ENCODE measurements at regions not wholly inside any gene's neighbourhood (a gene's known extent, or its start where the extent isn't known, plus 50 kb on each side); places are given as distances from the start of the nearest gene placed in this dataset.

DNA sequence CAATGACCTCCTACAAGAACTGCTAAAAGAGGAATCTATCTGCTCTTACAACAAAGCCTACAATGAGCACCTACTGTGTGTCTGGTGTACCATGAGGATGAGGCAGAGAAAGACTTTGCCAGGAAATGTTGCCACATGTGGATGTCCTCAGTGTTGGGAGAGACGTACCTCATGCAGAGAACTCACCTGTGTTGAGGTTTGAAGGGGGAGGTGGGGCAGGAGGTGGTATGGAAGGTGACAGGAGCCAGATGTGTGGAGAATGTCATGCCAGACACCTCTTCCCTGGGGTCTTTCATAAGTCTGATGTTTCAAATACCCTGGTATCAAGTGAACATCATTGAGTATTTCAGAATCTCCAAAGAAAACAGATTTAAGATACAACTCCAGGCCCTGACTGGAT is 220.1 kb upstream of the RNF32 start:
- no peaks in the 10 kb centered on the region for H3K36me3 Mint-ChIP-seq
- H3K4me1 Mint-ChIP-seq = no peaks in the 10 kb centered on the region
- Histone ChIP-seq H3K4me1 (ENCODE audit: control insufficient read depth, insufficient read depth, low read length, poor library complexity, severe bottlenecking) (no peaks in the 10 kb centered on the region), H3K4me3 (ENCODE audit: low read depth, low read length) (no peak overlapping the region), H3K36me3 (ENCODE audit: control insufficient read depth, insufficient read depth, low read length) (no peaks in the 10 kb centered on the region), H3K27me3 (ENCODE audit: control insufficient read depth, insufficient read depth, low read length) (peaks cover 3% of the 10 kb centered on the region), H3K9me3 (ENCODE audit: control insufficient read depth in 2 of 2, low read length in 2 of 2) (peaks cover 0 to 2% of the 10 kb centered on the region in 2 experiments), H3K27ac (ENCODE audit: insufficient read depth, low read length, poor library complexity, severe bottlenecking) (no peak overlapping the region)
- ATAC-seq (ENCODE audit: low read depth in 2 of 2) (no peak), DNase-seq (no peak)
- H3K4me3 Mint-ChIP-seq = no peak overlapping the region
- no peak overlapping the region for H3K27ac Mint-ChIP-seq
- peaks cover 0 to 7% (median 2%) of the 10 kb centered on the region in 7 donors for H3K9me3 Mint-ChIP-seq
- H3K27me3 Mint-ChIP-seq = peaks cover 21% of the 10 kb centered on the region

DNA sequence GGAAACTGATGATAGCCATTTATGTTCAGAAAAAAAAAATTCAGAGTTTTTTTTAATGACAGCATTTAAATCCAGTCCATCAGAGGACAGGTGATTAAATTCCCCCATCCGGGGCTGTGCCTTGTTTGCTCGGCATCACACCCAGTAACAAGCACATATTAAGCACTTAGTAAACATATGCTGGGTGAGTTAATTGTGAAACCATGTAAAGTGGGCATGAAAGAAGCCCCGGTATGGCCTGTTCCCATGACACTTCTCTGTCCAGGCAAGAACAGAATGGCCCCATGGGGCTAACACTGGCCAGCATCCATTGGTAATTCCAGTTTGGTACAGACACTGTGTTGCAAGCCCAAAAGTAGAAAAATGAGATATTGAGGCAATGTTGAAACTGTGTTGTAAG is 220.8 kb upstream of the RNF32 start:
- Histone ChIP-seq H3K4me3 (ENCODE audit: low read depth, low read length) (no peak overlapping the region), H3K4me1 (ENCODE audit: control insufficient read depth, insufficient read depth, low read length, poor library complexity, severe bottlenecking) (no peaks in the 10 kb centered on the region), H3K27me3 (ENCODE audit: control insufficient read depth, insufficient read depth, low read length) (peaks cover under 1% of the 10 kb centered on the region), H3K9me3 (ENCODE audit: control insufficient read depth in 2 of 2, low read length in 2 of 2) (peaks cover 0 to 2% of the 10 kb centered on the region in 2 experiments), H3K36me3 (ENCODE audit: control insufficient read depth, insufficient read depth, low read length) (no peaks in the 10 kb centered on the region), H3K27ac (ENCODE audit: insufficient read depth, low read length, poor library complexity, severe bottlenecking) (no peak overlapping the region)
- H3K9me3 Mint-ChIP-seq = peaks cover 0 to 7% (median 3%) of the 10 kb centered on the region in 7 donors
- ATAC-seq (ENCODE audit: low read depth in 2 of 2) (no peak), DNase-seq (no peak)
- H3K27me3 Mint-ChIP-seq = peaks cover 16% of the 10 kb centered on the region
- no peaks in the 10 kb centered on the region for H3K36me3 Mint-ChIP-seq
- no peaks in the 10 kb centered on the region for H3K4me1 Mint-ChIP-seq
- no peak overlapping the region for H3K27ac Mint-ChIP-seq
- H3K4me3 Mint-ChIP-seq = no peak overlapping the region

DNA sequence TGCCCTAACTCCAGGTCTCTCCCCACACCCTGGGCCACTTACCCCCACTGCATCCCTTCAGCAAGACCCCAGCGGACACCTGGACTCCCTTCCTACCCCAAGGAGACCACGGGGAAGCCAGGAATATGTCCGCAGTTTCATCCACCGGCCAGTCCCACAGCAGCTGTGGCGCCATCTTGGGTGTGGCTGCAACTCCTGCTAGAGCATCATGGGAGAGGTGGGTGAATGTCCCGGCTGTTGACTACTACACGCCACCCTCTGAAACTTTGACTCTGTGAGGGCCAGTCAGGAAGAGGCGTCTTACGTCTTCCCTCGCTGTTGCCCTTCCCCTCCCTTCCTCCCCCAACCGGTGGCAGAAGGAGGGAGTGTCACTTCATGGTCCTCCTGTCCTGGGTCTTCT is 238.3 kb upstream of the RNF32 start:
- no peak overlapping the region for H3K4me3 Mint-ChIP-seq
- Histone ChIP-seq H3K4me3 (ENCODE audit: low read depth, low read length) (no peak overlapping the region), H3K27me3 (ENCODE audit: control insufficient read depth, insufficient read depth, low read length) (no peaks in the 10 kb centered on the region), H3K9me3 (ENCODE audit: control insufficient read depth in 2 of 2, low read length in 2 of 2) (no peaks in the 10 kb centered on the region), H3K4me1 (ENCODE audit: control insufficient read depth, insufficient read depth, low read length, poor library complexity, severe bottlenecking) (no peaks in the 10 kb centered on the region), H3K36me3 (ENCODE audit: control insufficient read depth, insufficient read depth, low read length) (no peaks in the 10 kb centered on the region), H3K27ac (ENCODE audit: insufficient read depth, low read length, poor library complexity, severe bottlenecking) (no peak overlapping the region)
- no peaks in the 10 kb centered on the region for H3K36me3 Mint-ChIP-seq
- peaks cover 5% of the 10 kb centered on the region for H3K27me3 Mint-ChIP-seq
- ATAC-seq (ENCODE audit: low read depth in 2 of 2) (no peak), DNase-seq (no peak)
- H3K27ac Mint-ChIP-seq = no peak overlapping the region
- H3K4me1 Mint-ChIP-seq = no peaks in the 10 kb centered on the region
- H3K9me3 Mint-ChIP-seq = no peaks in the 10 kb centered on the region

DNA sequence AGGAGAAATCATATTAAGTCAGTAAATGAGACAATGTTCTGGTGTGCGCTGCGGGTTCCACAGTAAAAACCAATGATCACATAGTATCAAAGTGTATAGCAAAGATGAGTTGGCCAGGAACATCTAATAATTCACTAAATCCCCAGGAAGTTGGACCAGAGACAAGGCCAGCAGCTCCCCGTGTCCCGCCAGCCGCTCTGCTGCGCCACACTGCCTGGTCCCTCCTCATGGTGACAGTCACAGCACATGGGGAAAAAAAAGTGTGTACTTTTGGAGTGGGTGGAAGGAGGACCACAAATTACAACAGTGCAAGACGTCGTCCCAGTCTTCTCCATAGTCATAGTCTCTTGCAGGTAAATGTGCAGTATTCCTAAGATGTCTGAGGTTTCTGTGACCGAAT is 239.0 kb upstream of the RNF32 start:
- no peak overlapping the region for H3K4me3 Mint-ChIP-seq
- DNase-seq (no peak), ATAC-seq (ENCODE audit: low read depth in 2 of 2) (no peak)
- no peak overlapping the region for H3K4me3 ChIP-seq (ENCODE audit: low read depth, low read length)
- H3K9me3 ChIP-seq (ENCODE audit: control insufficient read depth in 2 of 2, low read length in 2 of 2) = no peaks in the 10 kb centered on the region
- no peak overlapping the region for H3K27ac ChIP-seq (ENCODE audit: insufficient read depth, low read length, poor library complexity, severe bottlenecking)
- H3K27ac Mint-ChIP-seq = no peak overlapping the region
- H3K27me3 Mint-ChIP-seq = peaks cover 5% of the 10 kb centered on the region
- no peaks in the 10 kb centered on the region for H3K27me3 ChIP-seq (ENCODE audit: control insufficient read depth, insufficient read depth, low read length)
- no peaks in the 10 kb centered on the region for H3K36me3 Mint-ChIP-seq
- H3K36me3 ChIP-seq (ENCODE audit: control insufficient read depth, insufficient read depth, low read length) = no peaks in the 10 kb centered on the region
- no peaks in the 10 kb centered on the region for H3K9me3 Mint-ChIP-seq
- H3K4me1 Mint-ChIP-seq = no peaks in the 10 kb centered on the region
- H3K4me1 ChIP-seq (ENCODE audit: control insufficient read depth, insufficient read depth, low read length, poor library complexity, severe bottlenecking) = no peaks in the 10 kb centered on the region

GRCh38 chr7:156400046-156400445 is 240.5 kb upstream of the RNF32 start:
- no peak overlapping the region for H3K27ac Mint-ChIP-seq
- no peak overlapping the region for H3K4me3 ChIP-seq (ENCODE audit: low read depth, low read length)
- no peak for DNase-seq
- H3K27ac ChIP-seq (ENCODE audit: insufficient read depth, low read length, poor library complexity, severe bottlenecking) = no peak overlapping the region
- no peaks in the 10 kb centered on the region for H3K36me3 ChIP-seq (ENCODE audit: control insufficient read depth, insufficient read depth, low read length)
- no peaks in the 10 kb centered on the region for H3K9me3 ChIP-seq (ENCODE audit: control insufficient read depth in 2 of 2, low read length in 2 of 2)
- peaks cover 0 to 2% (median 0%) of the 10 kb centered on the region in 7 donors for H3K9me3 Mint-ChIP-seq
- H3K4me1 ChIP-seq (ENCODE audit: control insufficient read depth, insufficient read depth, low read length, poor library complexity, severe bottlenecking) = no peaks in the 10 kb centered on the region
- H3K4me3 Mint-ChIP-seq = no peak overlapping the region
- no peak for ATAC-seq (ENCODE audit: low read depth in 2 of 2)
- peaks cover 5% of the 10 kb centered on the region for H3K27me3 Mint-ChIP-seq
- H3K27me3 ChIP-seq (ENCODE audit: control insufficient read depth, insufficient read depth, low read length) = no peaks in the 10 kb centered on the region
- H3K4me1 Mint-ChIP-seq = no peaks in the 10 kb centered on the region
- H3K36me3 Mint-ChIP-seq = no peaks in the 10 kb centered on the region

DNA sequence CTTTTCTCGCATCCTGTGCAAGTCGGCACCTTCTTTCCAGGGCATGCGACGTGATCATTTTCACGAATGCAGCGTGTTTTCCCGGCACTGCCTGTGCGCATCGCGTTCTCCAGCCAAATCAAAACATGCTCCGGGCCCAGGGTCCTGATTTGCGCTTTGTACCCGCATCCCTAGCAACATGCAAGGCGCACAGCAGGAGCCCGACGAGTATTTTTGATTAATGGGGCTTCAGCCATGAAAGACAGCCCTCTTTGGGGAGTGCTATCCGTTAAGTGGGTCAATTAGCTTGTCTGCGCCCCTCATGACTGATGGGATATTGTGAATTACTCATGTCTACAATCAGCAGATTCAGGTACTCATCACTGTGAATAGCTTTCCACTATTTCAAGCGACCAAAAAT is 243.3 kb upstream of the RNF32 start:
- Histone ChIP-seq H3K4me3 (ENCODE audit: low read depth, low read length) (no peak overlapping the region), H3K9me3 (ENCODE audit: control insufficient read depth in 2 of 2, low read length in 2 of 2) (no peaks in the 10 kb centered on the region), H3K4me1 (ENCODE audit: control insufficient read depth, insufficient read depth, low read length, poor library complexity, severe bottlenecking) (no peaks in the 10 kb centered on the region), H3K27ac (ENCODE audit: insufficient read depth, low read length, poor library complexity, severe bottlenecking) (no peak overlapping the region), H3K36me3 (ENCODE audit: control insufficient read depth, insufficient read depth, low read length) (no peaks in the 10 kb centered on the region), H3K27me3 (ENCODE audit: control insufficient read depth, insufficient read depth, low read length) (no peaks in the 10 kb centered on the region)
- H3K4me3 Mint-ChIP-seq = no peak overlapping the region
- ATAC-seq (ENCODE audit: low read depth in 2 of 2) (no peak), DNase-seq (no peak)
- no peaks in the 10 kb centered on the region for H3K4me1 Mint-ChIP-seq
- no peaks in the 10 kb centered on the region for H3K36me3 Mint-ChIP-seq
- H3K27me3 Mint-ChIP-seq = no peaks in the 10 kb centered on the region
- H3K27ac Mint-ChIP-seq = no peak overlapping the region
- peaks cover 0 to 2% (median 0%) of the 10 kb centered on the region in 7 donors for H3K9me3 Mint-ChIP-seq

- no peak for ATAC-seq (ENCODE audit: low read depth in 2 of 2)
- peaks cover 0 to 4% (median 0%) of the 10 kb centered on the region in 7 donors for H3K9me3 Mint-ChIP-seq
These were observed 251.4 kb upstream of the RNF32 start for GRCh38 chr7:156389116-156389692.

DNA sequence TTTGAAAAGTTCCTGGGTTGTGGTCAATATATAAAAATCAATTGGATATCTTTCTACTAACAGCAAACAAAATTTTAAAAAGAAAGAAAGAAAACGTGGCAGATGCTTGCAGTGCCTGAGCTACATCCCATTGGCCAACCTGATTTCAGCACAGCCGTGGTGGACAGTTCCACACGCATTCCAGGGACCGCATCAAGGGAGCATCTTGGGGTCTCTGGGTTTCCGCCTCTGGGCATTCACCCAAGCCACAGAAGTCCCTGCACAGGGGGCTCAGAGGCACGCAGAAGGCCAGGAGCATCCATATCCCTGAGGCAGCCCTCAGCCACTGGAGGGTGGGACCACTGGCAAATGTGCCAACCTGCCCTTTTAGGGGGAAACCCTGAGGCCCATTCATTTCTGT is 254.5 kb upstream of the RNF32 start:
- H3K4me3 ChIP-seq (ENCODE audit: low read depth, low read length) = no peak overlapping the region
- H3K9me3 ChIP-seq (ENCODE audit: control insufficient read depth in 2 of 2, low read length in 2 of 2) = no peaks in the 10 kb centered on the region
- no peak overlapping the region for H3K27ac ChIP-seq (ENCODE audit: insufficient read depth, low read length, poor library complexity, severe bottlenecking)
- no peaks in the 10 kb centered on the region for H3K27me3 ChIP-seq (ENCODE audit: control insufficient read depth, insufficient read depth, low read length)
- Mint-ChIP-seq H3K9me3 (no peaks in the 10 kb centered on the region), H3K4me1 (no peaks in the 10 kb centered on the region), H3K27ac (no peak overlapping the region), H3K4me3 (no peak overlapping the region), H3K27me3 (peaks cover 4% of the 10 kb centered on the region), H3K36me3 (no peaks in the 10 kb centered on the region)
- ATAC-seq (ENCODE audit: low read depth in 2 of 2) = no peak
- no peaks in the 10 kb centered on the region for H3K36me3 ChIP-seq (ENCODE audit: control insufficient read depth, insufficient read depth, low read length)
- no peaks in the 10 kb centered on the region for H3K4me1 ChIP-seq (ENCODE audit: control insufficient read depth, insufficient read depth, low read length, poor library complexity, severe bottlenecking)
- no peak for DNase-seq

More at GRCh38 chr7:156389116-156389692, 251.4 kb upstream of the RNF32 start:
- H3K4me3 Mint-ChIP-seq = no peak overlapping the region
- no peak overlapping the region for H3K27ac Mint-ChIP-seq
- H3K4me1 Mint-ChIP-seq = no peaks in the 10 kb centered on the region
- no peaks in the 10 kb centered on the region for H3K27me3 ChIP-seq (ENCODE audit: control insufficient read depth, insufficient read depth, low read length)
- no peaks in the 10 kb centered on the region for H3K9me3 ChIP-seq (ENCODE audit: control insufficient read depth in 2 of 2, low read length in 2 of 2)
- H3K4me3 ChIP-seq (ENCODE audit: low read depth, low read length) = no peak overlapping the region
- peaks cover 4% of the 10 kb centered on the region for H3K27me3 Mint-ChIP-seq
- H3K36me3 ChIP-seq (ENCODE audit: control insufficient read depth, insufficient read depth, low read length) = no peaks in the 10 kb centered on the region
- no peak overlapping the region for H3K27ac ChIP-seq (ENCODE audit: insufficient read depth, low read length, poor library complexity, severe bottlenecking)
- no peaks in the 10 kb centered on the region for H3K36me3 Mint-ChIP-seq
- DNase-seq = no peak
- H3K4me1 ChIP-seq (ENCODE audit: control insufficient read depth, insufficient read depth, low read length, poor library complexity, severe bottlenecking) = no peaks in the 10 kb centered on the region
